EH (cell line): ENCODE measurements at regions not wholly inside any gene's neighbourhood (a gene's known extent, or its start where the extent isn't known, plus 50 kb on each side); places are given as distances from the start of the nearest gene placed in this dataset.
"Not testable (repeated sequence)": the region's sequence is repeated elsewhere in the genome, so short reads cannot be mapped to it uniquely, and the experiment has no call there.

Source experiments
- DNase-seq: peaks from one replicate; pipeline ENCODE4 v3.0.0-alpha.2; 2015; ENCODE audit warnings: low read depth

- DNase-seq: no peak
Measured at GRCh38 chr1:182331387-182331786, 60.2 kb downstream of the GLUL start.

GRCh38 chr1:182330303-182330702, 61.3 kb downstream of the GLUL start:
- peak; percentile 71 for DNase-seq

- no peak for DNase-seq
Measured at GRCh38 chr1:182329471-182329870, 62.1 kb downstream of the GLUL start.

- no peak for DNase-seq
Measured at GRCh38 chr1:182328591-182328990, 63.0 kb downstream of the GLUL start.

- DNase-seq: no peak
Measured at GRCh38 chr1:182325339-182325738, 66.3 kb downstream of the GLUL start.

GRCh38 chr1:182321532-182321931, 70.1 kb downstream of the GLUL start:
- not testable (repeated sequence) for DNase-seq

GRCh38 chr1:182317611-182318161, 73.9 kb downstream of the GLUL start:
- DNase-seq: no peak

DNA sequence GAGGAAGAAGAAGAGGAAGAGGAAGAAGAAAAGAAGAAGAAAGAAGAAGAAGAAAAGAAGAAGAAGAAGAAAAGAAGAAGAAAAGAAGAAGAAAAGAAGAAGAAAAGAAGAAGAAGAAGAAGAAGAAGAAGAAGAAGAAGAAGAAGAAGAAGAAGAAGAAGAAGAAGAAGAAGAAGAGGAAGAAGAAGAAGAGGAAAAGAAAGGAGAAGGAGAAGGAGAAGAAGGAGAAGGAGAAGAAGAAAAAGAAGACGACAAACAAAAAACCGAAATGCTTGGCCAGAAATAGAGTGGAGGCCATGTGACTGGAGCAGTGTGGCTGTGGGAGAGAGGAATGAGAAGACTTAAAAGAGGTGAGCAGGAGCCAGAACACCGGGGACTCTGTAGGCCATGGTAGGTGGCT, 75.1 kb downstream of the GLUL start:
- DNase-seq: not testable (repeated sequence)

DNA sequence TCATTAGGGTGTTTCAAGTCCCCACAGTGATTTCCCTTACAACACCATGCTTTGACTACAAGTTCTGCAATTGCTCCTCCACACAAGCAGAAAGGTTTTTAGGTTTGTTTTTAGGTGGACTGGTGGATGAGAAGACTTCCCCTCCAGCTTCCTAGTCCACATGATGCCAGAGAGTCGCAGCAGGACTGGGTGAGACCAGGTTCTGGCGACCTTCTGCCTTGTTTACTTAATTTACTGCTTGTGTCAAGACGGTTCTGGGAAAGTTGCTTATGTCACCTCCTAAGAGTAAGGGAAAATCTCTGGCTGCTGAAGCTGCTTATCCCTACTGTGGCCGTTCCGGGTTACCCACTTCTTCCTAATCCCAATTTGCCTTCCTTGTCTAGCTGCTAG, 76.4 kb downstream of the GLUL start:
- DNase-seq: no peak

- DNase-seq: no peak
Measured at GRCh38 chr1:182309631-182310351, 81.8 kb downstream of the GLUL start.

DNA sequence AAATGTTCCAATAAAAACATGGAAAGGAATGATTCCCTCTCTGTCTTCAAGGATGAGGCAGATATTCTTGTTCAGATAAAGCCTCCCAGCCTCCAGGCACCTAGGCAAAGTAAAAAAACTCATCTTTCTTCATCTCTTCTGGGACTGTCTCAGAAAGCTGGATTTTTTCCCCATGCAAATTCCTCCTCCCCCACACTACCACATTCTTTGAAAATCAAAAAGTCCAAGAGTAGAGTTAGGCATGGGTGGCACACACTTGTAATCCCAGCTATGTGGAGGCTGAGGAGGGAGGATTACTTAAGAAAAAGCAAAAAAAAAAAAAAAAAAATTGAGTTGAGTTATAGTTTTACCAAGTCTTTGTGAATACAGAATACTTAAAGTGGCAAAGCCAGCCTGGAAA, 82.8 kb downstream of the GLUL start:
- no peak for DNase-seq

DNA sequence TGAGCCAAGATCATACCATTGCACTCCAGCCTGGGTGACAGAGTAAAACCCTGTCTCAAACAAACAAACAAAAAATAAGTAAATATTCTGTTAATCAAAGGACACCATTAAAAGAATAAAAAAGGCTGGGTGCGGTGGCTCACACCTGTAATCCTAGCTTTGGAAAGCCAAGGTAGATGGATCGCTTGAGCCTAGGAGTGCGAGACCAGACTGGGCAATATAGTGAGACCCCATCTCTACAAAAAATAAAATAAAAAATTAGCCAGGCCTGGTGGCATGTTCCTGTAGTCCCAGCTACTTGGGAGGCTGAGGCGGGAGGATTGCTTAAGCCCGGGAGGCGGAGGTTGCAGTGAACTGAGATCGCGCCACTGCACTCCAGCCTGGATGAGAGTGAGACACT, 84.1 kb downstream of the GLUL start:
- not testable (repeated sequence) for DNase-seq

DNA sequence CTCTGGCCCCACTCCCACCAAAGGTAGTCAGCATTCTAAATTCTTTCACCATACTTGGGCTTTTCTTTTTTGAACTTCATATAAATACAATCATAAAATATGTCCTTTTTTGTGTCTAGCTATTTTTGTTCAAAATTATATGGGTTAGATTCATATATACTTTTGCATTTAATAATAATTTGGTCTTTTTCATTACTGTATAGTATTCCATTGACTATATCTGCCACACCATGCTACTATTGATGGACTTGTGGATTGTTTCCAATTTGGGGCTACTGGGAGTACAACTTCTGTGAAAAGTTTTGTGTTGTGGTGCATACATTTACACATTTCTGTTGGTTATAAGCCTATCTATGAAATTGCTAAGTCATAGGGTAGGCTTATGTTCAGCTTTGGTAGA, 85.7 kb downstream of the GLUL start:
- DNase-seq: no peak

DNA sequence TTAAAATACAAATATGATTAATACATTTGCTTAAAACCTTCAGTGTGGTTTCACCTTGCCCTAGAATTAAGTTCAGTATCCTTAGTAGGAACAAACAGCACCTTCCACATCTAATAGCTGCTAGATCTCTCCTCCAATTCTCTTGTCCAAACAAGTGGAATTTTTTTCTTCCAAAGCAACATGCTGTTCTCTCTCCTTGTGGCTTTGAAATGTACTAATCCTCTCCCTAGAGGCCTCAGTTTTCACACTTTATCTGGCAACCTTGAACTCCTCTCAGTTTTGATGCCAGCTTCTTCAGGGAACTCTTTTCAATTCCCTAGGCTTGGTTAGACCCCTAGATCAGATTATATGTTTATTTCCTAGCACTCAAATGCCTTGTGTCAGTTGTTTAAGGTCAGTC, 87.0 kb downstream of the GLUL start:
- DNase-seq: no peak

- no peak for DNase-seq
Measured at GRCh38 chr1:182304218-182304617, 87.4 kb downstream of the GLUL start.

DNA sequence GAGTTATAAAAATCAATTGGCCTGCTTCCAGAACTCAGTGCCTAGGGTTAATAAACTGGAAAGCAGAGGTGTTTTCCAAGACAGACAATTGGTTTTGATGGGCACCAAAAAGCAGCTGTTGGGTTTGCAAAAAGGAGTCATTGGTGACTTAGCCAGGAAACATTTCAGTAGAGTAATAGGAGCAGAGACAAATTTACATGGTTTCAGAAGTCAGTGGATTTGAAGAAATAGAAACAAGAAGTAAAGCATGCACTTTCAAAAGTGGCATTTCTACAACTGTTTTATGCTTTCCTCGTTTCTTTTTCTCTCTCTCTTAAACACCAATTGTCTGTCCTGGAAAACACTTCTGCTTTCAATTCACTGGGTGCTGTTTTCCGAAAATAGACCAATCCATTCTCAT, 87.8 kb downstream of the GLUL start:
- no peak for DNase-seq

GRCh38 chr1:182301467-182302198, 90.0 kb downstream of the GLUL start:
- DNase-seq: peak; percentile 40

GRCh38 chr1:182301026-182301436, 90.6 kb downstream of the GLUL start:
- no peak for DNase-seq

DNA sequence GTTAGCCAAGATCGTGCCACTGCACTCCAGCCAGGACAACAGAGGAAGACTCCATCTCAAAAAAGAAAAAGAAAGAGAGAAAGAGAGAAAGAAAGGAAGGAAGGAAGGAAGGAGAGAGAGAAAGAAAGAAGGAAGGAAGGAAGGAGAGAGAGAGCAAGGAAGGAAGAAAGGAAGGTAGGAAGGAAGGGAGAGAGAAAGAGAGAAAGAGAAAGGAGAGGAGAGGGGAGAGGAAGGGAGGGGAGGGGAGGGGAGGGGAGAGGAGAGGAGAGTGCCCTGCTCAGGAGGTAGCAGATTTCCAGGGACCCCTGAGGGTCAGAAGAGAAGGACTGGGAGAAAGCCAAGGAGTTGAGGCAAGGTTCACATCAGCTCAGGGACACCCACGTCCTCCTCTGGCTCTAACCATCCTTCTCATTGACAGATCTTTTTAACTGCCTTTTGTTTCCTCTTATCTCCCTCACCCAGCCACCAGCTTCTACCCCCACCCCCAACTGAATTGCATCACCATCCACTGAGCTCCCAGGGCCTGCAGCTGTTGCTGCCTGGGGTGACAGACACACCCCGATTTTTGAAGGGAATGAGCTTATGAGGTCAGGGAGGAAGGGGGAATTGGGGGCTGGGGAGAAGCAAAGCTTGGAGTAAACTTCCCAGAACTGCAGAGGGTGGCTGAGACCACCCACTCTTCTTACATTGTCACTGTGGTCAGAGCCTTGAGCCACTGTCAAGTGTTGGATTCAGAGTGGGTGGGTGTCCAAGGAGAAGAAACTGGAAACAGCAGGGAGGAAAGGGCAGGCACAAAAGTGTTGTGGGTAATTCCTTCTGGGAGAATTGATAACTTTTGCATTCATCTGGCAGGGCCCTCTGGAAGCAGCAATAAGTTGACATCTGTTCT, 91.6 kb downstream of the GLUL start:
- peak; percentile 60 for DNase-seq

GRCh38 chr1:182299054-182299727, 92.4 kb downstream of the GLUL start:
- DNase-seq: not testable (repeated sequence)

DNA sequence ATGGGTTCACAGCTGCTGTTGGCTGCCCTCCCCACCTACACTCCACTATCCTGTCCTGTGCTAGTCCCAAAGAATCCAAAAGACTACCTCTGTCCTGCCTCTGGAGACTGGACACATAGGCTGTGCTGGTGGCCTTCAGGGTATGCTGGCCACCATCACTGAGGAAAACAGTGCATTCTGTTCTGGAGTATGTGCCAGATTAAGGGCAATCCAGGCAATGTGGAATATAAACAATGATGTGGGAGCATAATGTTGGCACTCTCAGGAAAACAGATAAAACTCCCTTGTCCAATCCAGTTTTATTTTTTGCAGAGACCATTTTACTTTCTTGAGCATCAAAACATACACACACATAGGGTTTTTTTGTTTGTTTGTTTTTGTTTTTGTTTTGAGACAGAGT, 94.3 kb downstream of the GLUL start:
- peak; percentile 29 for DNase-seq

GRCh38 chr1:182295697-182296096, 95.9 kb downstream of the GLUL start:
- DNase-seq: no peak
